HuH-7.5 (cell line): ENCODE measurements at regions not wholly inside any gene's neighbourhood (a gene's known extent, or its start where the extent isn't known, plus 50 kb on each side); places are given as distances from the start of the nearest gene placed in this dataset.
"Not testable (repeated sequence)": the region's sequence is repeated elsewhere in the genome, so short reads cannot be mapped to it uniquely, and the experiment has no call there.

ENCODE experiments used
- DNase-seq: peaks from one replicate; pipeline ENCODE4 v3.0.0; 2011; ENCODE audit warnings: low spot score

DNA sequence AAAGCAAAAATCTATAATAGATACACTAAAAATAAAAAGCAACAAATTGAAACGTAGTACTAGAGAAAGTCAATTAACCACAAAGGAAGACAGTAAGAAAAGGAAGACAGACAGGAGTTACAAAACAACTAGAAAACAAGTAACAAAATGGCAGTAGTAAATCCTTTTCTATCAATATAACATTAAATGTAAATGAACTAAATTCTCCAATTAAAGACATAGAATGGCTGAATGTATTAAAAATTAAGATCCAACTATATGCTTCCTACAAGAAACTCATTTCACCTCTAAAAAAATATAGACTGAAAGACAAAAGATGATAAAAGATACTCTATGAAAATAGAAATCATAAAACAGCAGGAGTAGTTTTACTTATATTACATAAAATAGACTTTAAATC lies 79.1 kb downstream of the CTH start:
- DNase-seq, result no peak

GRCh38 chr1:70495370-70495769 lies 84.3 kb downstream of the CTH start:
- no peak for DNase-seq

- no peak for DNase-seq
Observed at GRCh38 chr1:70496181-70496580, 85.1 kb downstream of the CTH start.

GRCh38 chr1:70497152-70497551 lies 86.1 kb downstream of the CTH start:
- no peak for DNase-seq

DNA sequence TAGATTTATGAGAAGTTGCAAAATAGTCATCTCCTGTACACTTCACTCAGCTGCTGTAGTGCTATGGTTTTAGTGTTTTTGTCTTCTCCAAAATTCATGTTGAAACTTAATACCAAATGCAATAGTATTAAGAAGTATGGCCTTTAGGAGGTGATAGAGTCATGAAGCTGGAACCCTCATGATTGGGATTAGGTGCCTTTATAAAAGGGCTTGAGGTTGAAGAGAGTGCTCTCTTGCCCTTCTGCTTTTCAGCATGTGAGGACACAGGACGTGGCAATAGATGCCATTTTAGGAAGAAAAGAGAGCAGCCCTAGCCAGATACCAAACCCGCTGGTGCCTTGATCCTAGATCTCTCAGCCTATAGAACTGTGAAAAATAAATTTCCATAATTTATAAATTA lies 87.6 kb downstream of the CTH start:
- DNase-seq, result no peak

GRCh38 chr1:70499695-70500094 lies 88.6 kb downstream of the CTH start:
- DNase-seq, result no peak

- no peak for DNase-seq
Observed at GRCh38 chr1:70503358-70503757, 92.3 kb downstream of the CTH start.

GRCh38 chr1:70504176-70504820 lies 93.2 kb downstream of the CTH start:
- no peak for DNase-seq

DNA sequence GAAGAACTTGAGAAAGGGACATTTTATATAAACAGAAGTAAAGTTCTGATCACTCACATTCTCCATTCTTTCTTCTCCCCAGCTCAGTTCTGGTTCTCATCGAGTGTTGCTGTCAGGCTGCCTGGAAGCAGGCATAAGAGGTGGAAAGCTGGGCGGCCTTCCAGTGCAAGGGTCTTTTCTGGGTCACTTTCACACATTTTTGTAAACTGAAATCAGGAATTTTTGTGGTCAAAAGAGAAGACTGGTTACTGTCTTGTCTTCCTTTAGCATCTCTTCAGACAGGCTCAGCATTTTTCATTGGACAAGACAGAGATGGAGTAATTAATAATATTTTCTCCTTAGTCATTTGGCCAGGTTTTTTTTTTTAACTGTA lies 93.7 kb downstream of the CTH start:
- DNase-seq, result no peak

DNA sequence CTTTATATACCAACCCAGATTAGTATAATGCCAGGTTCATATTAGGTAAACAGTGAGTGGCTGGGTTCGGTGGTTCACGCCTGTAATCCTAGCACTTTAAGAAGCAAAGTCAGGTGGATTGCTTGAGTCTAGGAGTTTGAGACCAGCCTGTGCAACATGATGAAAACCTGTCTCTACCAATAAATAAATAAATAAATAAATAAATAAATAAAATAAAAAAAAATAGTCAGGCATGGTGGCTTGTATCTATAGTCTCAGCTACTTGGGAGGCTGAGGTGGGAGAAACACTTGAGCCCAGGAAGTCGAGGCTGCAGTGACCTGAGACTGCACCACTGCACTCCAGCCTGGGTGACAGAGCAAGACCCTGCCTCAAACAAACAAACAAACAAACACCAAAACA lies 96.9 kb downstream of the CTH start:
- not testable (repeated sequence) for DNase-seq

DNA sequence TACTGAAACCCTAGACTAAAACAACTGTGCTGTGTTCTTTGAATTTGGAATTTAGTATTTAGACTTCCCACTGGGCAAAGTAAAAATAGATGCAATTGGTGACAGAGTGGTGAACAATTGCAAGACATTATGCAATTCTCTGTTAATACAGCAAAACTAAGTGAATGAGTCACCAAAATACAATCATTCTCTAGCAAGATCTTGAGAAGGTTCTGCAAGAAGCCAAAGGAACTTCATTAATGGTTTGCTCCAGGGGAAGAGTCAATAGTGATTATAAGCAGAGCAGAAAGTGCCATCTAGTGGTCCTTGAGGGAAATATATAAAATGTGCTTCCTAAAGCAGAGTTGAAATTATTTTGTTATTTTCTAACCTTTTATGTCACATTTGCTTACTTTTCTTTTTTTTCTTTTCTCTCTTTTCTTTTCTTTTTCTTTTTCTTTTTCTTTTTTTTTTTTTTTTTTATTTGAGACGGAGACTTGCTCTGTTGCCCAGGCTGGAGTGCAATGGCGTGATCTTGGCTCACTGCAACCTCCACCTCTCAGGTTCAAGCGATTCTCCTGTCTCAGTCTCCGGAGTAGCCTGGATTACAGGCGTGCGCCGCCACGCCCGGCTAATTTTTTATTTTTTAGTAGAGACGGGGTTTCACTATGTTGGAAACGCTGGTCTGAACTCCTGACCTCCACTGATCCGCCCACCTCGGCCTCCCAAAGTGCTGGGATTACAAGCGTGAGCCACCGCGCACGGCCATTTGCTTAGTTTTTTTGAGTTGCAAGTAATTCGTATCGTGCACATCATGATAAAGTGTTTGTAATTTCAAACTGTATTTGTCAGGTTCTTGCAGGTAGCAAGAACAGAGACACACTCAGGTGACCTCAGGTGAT lies 99.2 kb downstream of the CTH start:
- peak; percentile 31 for DNase-seq

- DNase-seq, result no peak
Observed at GRCh38 chr1:70517444-70517843, 106.4 kb downstream of the CTH start.

- no peak for DNase-seq
Observed at GRCh38 chr1:70518106-70518505, 107.0 kb downstream of the CTH start.

- DNase-seq, result no peak
Observed at GRCh38 chr1:70528590-70529333, 117.7 kb downstream of the CTH start.

DNA sequence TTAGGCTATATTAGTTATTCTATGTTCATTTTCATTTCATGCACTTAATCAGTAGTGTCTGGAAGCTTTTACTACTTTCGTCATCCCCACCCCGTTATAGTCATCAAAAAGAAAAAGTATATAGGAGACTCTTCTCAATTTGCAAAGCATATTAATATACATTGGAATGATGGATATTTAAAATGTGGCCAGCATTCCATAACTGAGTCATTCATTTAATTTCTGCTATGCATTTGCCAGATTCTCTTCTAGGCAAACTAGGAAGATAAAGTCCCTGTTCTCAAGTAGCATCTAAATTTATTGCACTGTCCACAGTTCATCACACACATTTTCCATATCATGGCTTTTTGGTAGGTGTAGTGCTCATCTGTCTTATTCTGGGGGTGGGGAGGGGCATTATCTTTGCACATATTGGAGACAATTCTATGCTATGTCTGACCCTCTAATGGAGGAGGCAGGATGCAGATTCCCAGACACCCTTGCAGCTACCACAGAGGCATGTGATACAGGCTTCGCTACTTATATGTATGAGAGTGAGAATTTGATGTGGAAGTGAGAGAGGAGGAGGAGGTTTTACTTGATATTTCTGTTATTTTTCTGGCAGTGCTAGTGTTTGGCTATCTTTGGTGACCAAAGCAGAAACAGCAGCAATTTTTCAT lies 125.8 kb downstream of the CTH start:
- no peak for DNase-seq

DNA sequence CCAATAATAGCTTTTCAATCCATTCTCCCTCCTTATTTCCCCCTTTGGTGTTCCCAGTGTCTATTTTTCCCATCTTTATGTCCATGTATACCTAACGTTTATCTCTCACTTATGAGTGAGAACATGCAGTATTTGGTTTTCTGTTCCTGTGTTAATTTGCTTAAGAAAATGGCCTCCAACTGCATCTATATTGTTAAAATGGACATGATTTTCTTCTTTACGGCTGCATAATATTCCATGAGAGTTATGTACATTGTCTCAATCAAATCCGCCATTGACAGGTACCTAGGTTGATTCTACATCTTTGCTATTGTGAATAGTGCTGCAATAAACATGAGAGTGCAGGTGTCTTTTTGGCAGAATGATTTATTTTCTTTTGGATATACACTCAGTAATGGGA lies 126.7 kb downstream of the CTH start:
- no peak for DNase-seq

DNA sequence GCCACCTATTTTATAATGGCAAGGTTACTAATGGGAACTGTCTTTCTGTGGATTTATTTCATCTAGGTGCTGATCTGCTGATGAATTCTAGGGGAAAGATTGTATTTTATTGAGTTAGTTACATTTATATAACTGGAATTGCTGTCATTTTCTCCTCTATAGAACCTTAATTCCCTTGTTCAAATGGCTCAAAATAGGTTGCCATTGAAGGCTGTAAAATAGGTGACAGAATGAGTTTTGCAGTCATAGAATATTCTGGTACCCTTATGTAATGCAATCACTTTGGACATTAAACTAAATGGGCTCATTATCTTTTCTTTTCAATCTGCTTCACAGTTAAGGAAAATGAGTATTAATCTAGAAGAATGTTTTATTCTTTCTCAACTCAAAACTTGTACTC lies 131.0 kb downstream of the CTH start:
- no peak for DNase-seq

GRCh38 chr1:70542856-70543255 lies 131.8 kb downstream of the CTH start:
- DNase-seq, result no peak

DNA sequence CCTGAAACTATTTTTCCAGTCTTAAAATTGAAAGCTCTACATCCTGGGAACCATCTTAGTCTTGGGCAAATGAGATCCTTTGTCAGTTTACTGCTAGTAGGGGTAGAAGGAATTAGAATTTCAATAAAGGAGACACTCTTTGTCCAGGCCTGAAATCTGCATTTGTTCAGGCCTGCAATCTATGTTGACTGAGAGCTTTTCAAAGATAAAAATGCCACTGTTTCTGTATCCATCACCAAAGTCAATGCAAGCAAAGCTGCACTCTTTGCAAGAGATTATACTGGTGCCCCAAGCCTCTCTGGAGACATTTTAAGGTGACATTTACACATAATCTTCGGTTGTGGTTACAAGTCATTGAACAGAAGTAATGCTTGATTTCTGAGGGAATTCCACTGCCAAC lies 135.7 kb downstream of the CTH start:
- DNase-seq, result no peak

GRCh38 chr1:70552662-70553566 lies 141.8 kb downstream of the CTH start:
- no peak for DNase-seq

- DNase-seq, result no peak
Observed at GRCh38 chr1:70553567-70553956, 142.5 kb downstream of the CTH start.
